NCI-H460 (cell line): ENCODE measurements at regions not wholly inside any gene's neighbourhood (a gene's known extent, or its start where the extent isn't known, plus 50 kb on each side); places are given as distances from the start of the nearest gene placed in this dataset.

Experiments
- DNase-seq: peaks from one replicate; pipeline ENCODE4 v3.0.0-alpha.2; 2016; ENCODE audit warnings: low read depth; ENCODE audit errors: extremely low read depth

GRCh38 chr6:74650668-74651067, 555.2 kb downstream of the COL12A1 start:
- DNase-seq: no peak

GRCh38 chr6:74646461-74646860, 559.4 kb downstream of the COL12A1 start:
- no peak for DNase-seq

- no peak for DNase-seq
Observed at GRCh38 chr6:74645108-74645849, 560.6 kb downstream of the COL12A1 start.

- DNase-seq: no peak
Observed at GRCh38 chr6:74642101-74642500, 563.8 kb downstream of the COL12A1 start.

GRCh38 chr6:74638412-74638811, 567.4 kb downstream of the COL12A1 start:
- DNase-seq: no peak

GRCh38 chr6:74632196-74632875, 573.5 kb downstream of the COL12A1 start:
- no peak for DNase-seq

GRCh38 chr6:74631564-74631963, 574.3 kb downstream of the COL12A1 start:
- DNase-seq: peak; percentile 23

DNA sequence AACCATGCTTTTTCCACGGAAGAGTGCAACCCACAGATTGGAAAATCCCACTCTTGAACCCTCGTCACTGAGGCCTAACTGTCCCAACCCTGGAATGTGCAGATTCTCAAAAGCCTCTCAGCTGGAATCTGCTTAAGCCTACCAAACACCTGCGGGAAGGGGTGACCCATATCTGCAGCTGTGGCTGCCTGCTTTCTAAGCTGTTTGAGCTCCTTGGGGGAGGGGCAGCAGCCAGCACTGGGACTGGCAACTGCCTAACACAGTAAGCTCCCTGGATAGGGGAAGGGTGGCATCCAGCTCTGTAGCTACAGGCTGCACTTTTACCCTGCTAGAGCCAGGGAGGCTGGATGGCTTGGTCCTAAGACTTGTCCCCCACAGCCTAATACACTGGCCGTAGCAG, 579.6 kb downstream of the COL12A1 start:
- no peak for DNase-seq

- DNase-seq: no peak
Observed at GRCh38 chr6:74623027-74623426, 582.8 kb downstream of the COL12A1 start.

GRCh38 chr6:74611220-74611619, 594.6 kb downstream of the COL12A1 start:
- DNase-seq: no peak

DNA sequence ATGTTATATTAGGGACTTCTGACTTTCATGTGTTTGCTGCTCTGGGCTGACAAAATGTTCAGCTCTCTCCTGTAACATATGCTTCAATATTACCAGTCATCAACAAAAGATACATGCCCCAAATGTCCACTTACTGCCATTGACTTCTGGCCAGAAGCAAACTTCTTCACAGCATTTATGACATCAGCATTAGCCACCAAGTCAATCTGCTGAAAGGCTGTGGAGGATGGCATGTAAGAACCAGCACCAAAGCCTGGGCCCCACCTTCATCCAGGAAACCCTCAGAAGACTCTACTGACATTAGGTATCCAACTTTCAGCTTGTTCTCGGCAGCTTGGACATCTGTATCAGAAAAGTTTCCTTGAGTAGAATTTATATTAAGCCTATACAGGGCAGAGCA, 595.5 kb downstream of the COL12A1 start:
- no peak for DNase-seq

GRCh38 chr6:74609871-74610270, 596.0 kb downstream of the COL12A1 start:
- DNase-seq: no peak

- DNase-seq: no peak
Observed at GRCh38 chr6:74607934-74608333, 597.9 kb downstream of the COL12A1 start.

- no peak for DNase-seq
Observed at GRCh38 chr6:74607468-74607867, 598.4 kb downstream of the COL12A1 start.

DNA sequence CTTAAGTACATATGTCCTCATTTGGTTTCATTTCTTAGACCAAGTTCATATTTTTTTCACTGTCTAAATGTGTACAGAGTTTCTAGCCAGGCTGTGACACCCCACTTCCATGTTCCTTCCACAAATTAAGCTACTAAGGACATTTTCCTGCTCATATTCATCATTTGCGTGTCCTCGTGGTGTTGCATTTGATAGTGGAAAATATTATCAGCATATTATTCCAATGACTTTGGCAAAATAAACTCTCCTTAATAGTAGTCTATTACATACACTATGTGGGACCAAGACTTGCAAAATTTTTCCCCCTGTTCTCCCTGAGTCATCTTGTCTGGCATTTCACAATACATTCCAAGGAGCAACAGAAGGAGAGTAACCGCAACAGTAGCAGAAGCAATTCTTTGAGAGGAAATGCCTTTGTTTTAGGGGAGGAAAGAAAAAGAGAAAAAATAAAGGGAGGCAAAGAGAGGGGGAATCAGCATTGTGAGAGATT, 599.2 kb downstream of the COL12A1 start:
- DNase-seq: peak; percentile 36

DNA sequence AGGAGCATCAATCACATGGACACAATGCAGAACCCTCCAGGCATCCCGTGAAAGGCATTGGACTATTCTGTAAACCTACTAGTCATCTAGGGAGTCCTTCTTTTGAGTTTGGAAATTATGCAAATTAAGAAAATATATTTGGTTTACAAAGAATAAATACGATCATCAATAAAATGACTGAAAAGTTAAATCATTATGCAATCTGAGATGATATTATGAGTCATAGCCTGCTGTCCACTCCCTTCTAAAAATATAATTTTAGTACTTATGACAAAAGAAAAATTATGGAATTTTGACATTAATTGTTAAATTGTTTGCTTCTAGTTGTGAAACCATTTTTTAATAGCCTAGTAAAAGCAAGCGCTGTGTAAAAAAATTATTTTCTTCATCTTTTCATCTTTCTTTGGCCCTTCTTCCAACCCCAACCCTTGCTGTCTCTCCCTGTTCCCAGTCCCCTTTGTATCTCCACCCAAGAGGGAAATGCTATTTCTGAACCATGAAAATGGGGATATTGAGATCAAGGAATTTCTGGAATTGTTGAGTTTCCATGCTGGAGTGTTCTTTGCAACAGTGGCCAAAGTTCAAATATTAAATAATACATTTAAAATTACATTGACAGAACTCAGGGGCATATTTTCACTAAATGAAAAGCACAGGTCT, 599.8 kb downstream of the COL12A1 start:
- no peak for DNase-seq

DNA sequence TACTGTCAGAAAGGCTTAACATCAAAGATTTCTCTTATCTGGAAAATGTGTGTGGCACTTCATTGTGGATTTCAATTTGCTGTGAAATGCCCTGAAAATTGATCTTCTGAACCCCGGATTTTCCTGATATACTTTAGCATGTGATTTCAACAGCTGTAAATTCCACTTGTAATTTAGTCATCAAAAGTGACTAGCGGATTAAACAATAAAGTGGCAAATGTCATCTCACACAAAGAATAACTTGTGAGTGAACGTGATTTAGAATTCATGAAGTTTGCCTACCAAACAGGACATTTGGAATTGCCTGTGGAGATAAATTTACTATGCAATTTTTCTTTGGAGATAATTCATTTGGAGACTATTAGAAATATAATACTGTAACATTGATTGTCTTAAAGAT, 601.6 kb downstream of the COL12A1 start:
- no peak for DNase-seq

DNA sequence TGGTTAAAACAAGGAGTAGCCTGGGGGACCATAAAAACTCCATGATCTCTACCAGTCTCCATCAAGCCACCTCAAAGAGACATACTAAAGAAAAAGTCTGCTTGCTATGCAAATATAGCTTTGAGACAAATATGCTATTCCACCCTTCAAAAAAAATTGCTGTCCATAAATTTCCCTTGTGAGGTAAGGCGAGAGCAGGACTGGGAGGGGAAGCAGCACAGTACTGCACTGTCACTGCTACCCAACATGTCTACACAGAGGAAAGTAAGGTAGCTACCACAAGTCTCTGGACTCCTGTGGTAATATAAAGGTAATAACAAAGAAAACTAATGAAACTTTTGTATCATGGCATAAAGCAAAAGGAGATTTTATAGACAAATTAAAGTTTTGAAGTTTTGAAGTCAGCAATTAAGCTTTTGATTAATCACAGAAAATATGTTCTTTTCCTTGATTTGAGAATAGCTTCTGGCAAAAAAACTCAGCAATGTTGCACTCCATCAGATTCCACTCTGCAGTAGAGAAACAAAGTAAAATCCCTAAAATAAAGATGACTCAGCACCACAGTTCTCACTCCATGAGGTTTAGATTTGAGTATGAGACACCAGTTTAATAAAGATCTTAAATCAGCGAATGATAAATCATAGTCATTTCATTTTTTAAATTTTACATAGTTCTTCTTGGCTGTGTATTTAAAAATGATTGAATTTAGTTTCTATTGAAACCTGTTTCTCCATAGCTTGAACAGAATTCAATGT, 602.4 kb downstream of the COL12A1 start:
- DNase-seq: no peak

DNA sequence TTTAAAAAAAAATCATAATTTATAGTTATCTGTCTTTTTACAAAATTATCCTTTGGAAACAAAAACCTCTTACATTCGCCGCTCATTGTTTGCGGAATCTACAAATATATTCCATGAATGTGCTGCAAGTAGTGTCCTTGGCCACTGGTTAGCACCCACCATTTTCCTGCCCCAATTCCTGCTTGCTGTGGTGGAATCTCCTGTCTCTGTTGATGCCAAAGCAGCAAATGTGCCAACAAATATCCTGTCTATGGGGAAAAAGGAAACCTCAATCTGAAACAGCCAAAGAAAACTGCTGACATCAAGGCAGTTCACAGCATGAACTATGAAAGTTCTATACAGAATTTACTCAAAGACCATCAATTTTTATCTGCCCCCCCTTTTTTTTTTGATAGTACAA, 603.6 kb downstream of the COL12A1 start:
- DNase-seq: no peak

- DNase-seq: peak; percentile 62
Observed at GRCh38 chr6:74598462-74599393, 607.1 kb downstream of the COL12A1 start.
